Suprapubic skin (tissue), 4 donors: ENCODE measurements at regions not wholly inside any gene's neighbourhood (a gene's known extent, or its start where the extent isn't known, plus 50 kb on each side); places are given as distances from the start of the nearest gene placed in this dataset.

ENCODE experiments used
- DNase-seq, 2 donors: peaks; one replicate each; pipeline ENCODE4 v3.0.0-alpha.2; 2019; ENCODE audit warnings: low spot score in 2 of 2
- H3K27ac ChIP-seq: fragments of 200-600 bp; sonication (generic); one replicate; pipeline ENCODE4 v1.5.1; 2019
- H3K27me3 ChIP-seq: fragments of 200-600 bp; sonication (generic); one replicate; pipeline ENCODE4 v1.5.1; 2019
- H3K36me3 ChIP-seq: fragments of 200-600 bp; sonication (generic); one replicate; pipeline ENCODE4 v1.5.1; 2019
- H3K4me1 ChIP-seq: fragments of 200-600 bp; sonication (generic); one replicate; pipeline ENCODE4 v1.5.1; 2019
- H3K4me3 ChIP-seq: fragments of 200-600 bp; sonication (generic); one replicate; pipeline ENCODE4 v1.5.1; 2019; ENCODE audit warnings: mild to moderate bottlenecking
- H3K9me3 ChIP-seq: fragments of 200-600 bp; sonication (generic); one replicate; pipeline ENCODE4 v1.5.1; 2019
- EP300 ChIP-seq: sonication (generic); formaldehyde crosslinking; IDR thresholded peaks from one replicate; pipeline ENCODE4 v1.6.1; 2017; ENCODE audit warnings: antibody characterized with exemption
- POLR2A ChIP-seq, 2 donors: fragments of 450-650 bp; IDR thresholded peaks; one replicate each; pipeline ENCODE4 v1.6.1; 2017; ENCODE audit warnings: antibody characterized with exemption in 2 of 2, mild to moderate bottlenecking in 2 of 2, moderate library complexity in 2 of 2
- POLR2AphosphoS5 ChIP-seq, 3 donors: sonication (generic); formaldehyde crosslinking; IDR thresholded peaks; one replicate each; pipeline ENCODE4 v1.6.1; 2017; ENCODE audit warnings: antibody characterized with exemption in 3 of 3
- WGBS: methylation state at CpG from one replicate; pipeline ENCODE4 v1.1.5; 2018; 5-methylcytosine and 5-hydroxymethylcytosine counted together
- TF ChIP-seq, protein P1 (sequence below), 2 donors: fragments of 200-600 bp in 1 of 2; fragments of 450-650 bp in 1 of 2; sonication (generic) in 1 of 2; IDR thresholded peaks; one replicate each; pipeline ENCODE4 v1.5.1; 2016 to 2019; ENCODE audit warnings: antibody characterized with exemption in 2 of 2, mild to moderate bottlenecking in 1 of 2, moderate library complexity in 1 of 2

- Histone ChIP-seq H3K4me1 (no peaks in the 10 kb centered on the region), H3K27me3 (no peaks in the 10 kb centered on the region), H3K4me3 (no peak overlapping the region), H3K36me3 (no peaks in the 10 kb centered on the region), H3K27ac (no peak overlapping the region), H3K9me3 (no peaks in the 10 kb centered on the region)
- 73% methylated on average over 1 of the region's 1 CpG for WGBS
- no peak for DNase-seq
- TF ChIP-seq EP300 = no peak
- no peak for TF ChIP-seq POLR2A (IDR thresholded peaks at IDR 0.05)
- no peak for TF ChIP-seq POLR2AphosphoS5 (IDR thresholded peaks at IDR 0.05)
- TF ChIP-seq, protein P1, sequence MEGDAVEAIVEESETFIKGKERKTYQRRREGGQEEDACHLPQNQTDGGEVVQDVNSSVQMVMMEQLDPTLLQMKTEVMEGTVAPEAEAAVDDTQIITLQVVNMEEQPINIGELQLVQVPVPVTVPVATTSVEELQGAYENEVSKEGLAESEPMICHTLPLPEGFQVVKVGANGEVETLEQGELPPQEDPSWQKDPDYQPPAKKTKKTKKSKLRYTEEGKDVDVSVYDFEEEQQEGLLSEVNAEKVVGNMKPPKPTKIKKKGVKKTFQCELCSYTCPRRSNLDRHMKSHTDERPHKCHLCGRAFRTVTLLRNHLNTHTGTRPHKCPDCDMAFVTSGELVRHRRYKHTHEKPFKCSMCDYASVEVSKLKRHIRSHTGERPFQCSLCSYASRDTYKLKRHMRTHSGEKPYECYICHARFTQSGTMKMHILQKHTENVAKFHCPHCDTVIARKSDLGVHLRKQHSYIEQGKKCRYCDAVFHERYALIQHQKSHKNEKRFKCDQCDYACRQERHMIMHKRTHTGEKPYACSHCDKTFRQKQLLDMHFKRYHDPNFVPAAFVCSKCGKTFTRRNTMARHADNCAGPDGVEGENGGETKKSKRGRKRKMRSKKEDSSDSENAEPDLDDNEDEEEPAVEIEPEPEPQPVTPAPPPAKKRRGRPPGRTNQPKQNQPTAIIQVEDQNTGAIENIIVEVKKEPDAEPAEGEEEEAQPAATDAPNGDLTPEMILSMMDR (IDR thresholded peaks at IDR 0.05) = no peak
Measured at GRCh38 chr1:96025062-96025461, 696.5 kb upstream of the PTBP2 start.

GRCh38 chr1:96028071-96028470 is 693.5 kb upstream of the PTBP2 start:
- no peak for DNase-seq
- H3K36me3 ChIP-seq = no peaks in the 10 kb centered on the region

DNA sequence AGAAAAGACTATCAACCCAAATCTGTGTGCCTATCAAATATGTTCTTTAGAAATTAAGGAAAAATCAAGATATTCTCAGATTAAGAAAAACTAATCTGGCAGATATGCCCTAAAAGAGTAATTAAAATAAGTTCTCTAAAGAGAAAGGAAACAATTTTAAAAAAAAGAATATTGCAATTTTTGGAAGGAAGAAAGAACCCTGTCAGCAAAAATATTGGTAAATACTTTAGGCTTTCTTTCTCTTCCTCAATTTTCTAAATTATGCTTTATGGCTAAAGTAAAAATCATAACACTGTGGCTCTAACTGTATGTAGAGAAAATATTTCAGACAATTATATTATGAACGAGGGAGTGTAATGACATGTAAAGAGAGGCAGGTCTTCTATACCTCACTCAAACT is 691.3 kb upstream of the PTBP2 start:
- no peaks in the 10 kb centered on the region for H3K4me1 ChIP-seq
- H3K27me3 ChIP-seq = no peaks in the 10 kb centered on the region
- H3K9me3 ChIP-seq = no peaks in the 10 kb centered on the region
- DNase-seq = no peak
- H3K4me3 ChIP-seq = no peak overlapping the region
- H3K36me3 ChIP-seq = no peaks in the 10 kb centered on the region
- 81% methylated on average over 1 of the region's 1 CpG for WGBS
- TF ChIP-seq, protein P1 (IDR thresholded peaks at IDR 0.05) = no peak
- TF ChIP-seq POLR2AphosphoS5 (IDR thresholded peaks at IDR 0.05) (no peak), POLR2A (IDR thresholded peaks at IDR 0.05) (no peak), EP300 (no peak)
- H3K27ac ChIP-seq = no peak overlapping the region

More at GRCh38 chr1:96028071-96028470, 693.5 kb upstream of the PTBP2 start:
- no peak overlapping the region for H3K27ac ChIP-seq
- H3K4me1 ChIP-seq = no peaks in the 10 kb centered on the region
- TF ChIP-seq, protein P1 (IDR thresholded peaks at IDR 0.05) = no peak
- TF ChIP-seq EP300 (no peak), POLR2AphosphoS5 (IDR thresholded peaks at IDR 0.05) (no peak), POLR2A (IDR thresholded peaks at IDR 0.05) (no peak)
- no peak overlapping the region for H3K4me3 ChIP-seq
- H3K9me3 ChIP-seq = no peaks in the 10 kb centered on the region
- no peaks in the 10 kb centered on the region for H3K27me3 ChIP-seq
- 93% methylated on average over 4 of the region's 7 CpGs for WGBS

DNA sequence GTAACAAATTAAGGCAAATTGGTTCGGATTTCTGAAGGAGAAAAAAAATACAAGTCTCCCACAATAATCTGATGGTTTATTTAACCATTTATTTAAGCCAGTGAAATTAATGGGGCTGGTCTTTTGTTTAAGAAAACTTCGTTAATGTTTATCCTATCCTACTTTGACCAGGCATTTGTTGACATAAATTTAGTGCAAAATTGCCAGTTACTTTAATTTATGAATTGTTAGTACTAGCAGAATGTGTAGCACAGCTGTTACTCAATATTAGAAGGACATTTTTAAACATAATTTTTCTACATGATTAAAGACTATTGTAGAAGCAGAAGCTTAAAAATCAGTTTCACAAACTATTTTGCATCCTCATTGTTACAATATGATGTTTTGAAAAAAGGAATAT is 687.6 kb upstream of the PTBP2 start:
- Histone ChIP-seq H3K27me3 (no peaks in the 10 kb centered on the region), H3K9me3 (no peaks in the 10 kb centered on the region), H3K4me3 (no peak overlapping the region), H3K36me3 (no peaks in the 10 kb centered on the region), H3K27ac (no peak overlapping the region), H3K4me1 (no peaks in the 10 kb centered on the region)
- WGBS = 61% methylated on average over 2 of the region's 2 CpGs
- DNase-seq = no peak
- TF ChIP-seq, protein P1 (IDR thresholded peaks at IDR 0.05) = no peak
- TF ChIP-seq POLR2A (IDR thresholded peaks at IDR 0.05) (no peak), EP300 (no peak), POLR2AphosphoS5 (IDR thresholded peaks at IDR 0.05) (no peak)

GRCh38 chr1:96036763-96037162 is 684.8 kb upstream of the PTBP2 start:
- Histone ChIP-seq H3K4me1 (no peaks in the 10 kb centered on the region), H3K27ac (no peak overlapping the region), H3K9me3 (no peaks in the 10 kb centered on the region), H3K4me3 (no peak overlapping the region), H3K36me3 (no peaks in the 10 kb centered on the region), H3K27me3 (no peaks in the 10 kb centered on the region)
- TF ChIP-seq POLR2AphosphoS5 (IDR thresholded peaks at IDR 0.05) = no peak
- no peak for TF ChIP-seq EP300
- TF ChIP-seq, protein P1 (IDR thresholded peaks at IDR 0.05) = no peak
- no peak for TF ChIP-seq POLR2A (IDR thresholded peaks at IDR 0.05)
- DNase-seq = no peak
- WGBS = 70% methylated on average over 3 of the region's 3 CpGs
